Parathyroid adenoma (tissue), 2 donors: ENCODE measurements at regions not wholly inside any gene's neighbourhood (a gene's known extent, or its start where the extent isn't known, plus 50 kb on each side); places are given as distances from the start of the nearest gene placed in this dataset.
A peak's percentile ranks its signal among the peaks of the same experiment; 100 is the strongest.

ENCODE experiments used
- H2AFZ ChIP-seq: fragments of 300-600 bp; sonication (generic); one replicate; pipeline ENCODE4 v1.7.0; 2017; ENCODE audit warnings: antibody characterized with exemption, mild to moderate bottlenecking
- H3K27ac ChIP-seq: fragments of 300-600 bp; sonication (generic); one replicate; pipeline ENCODE4 v1.7.0; 2017
- H3K27me3 ChIP-seq: fragments of 300-600 bp; sonication (generic); one replicate; pipeline ENCODE4 v1.7.0; 2017; ENCODE audit warnings: low read length; ENCODE audit not compliant: control insufficient read depth, insufficient read depth
- H3K36me3 ChIP-seq: fragments of 300-600 bp; sonication (generic); one replicate; pipeline ENCODE4 v1.7.0; 2017; ENCODE audit warnings: low read length; ENCODE audit not compliant: control insufficient read depth, insufficient read depth
- H3K4me1 ChIP-seq: fragments of 300-600 bp; sonication (generic); one replicate; pipeline ENCODE4 v1.7.0; 2017; ENCODE audit warnings: control low read depth
- H3K4me2 ChIP-seq: fragments of 300-600 bp; sonication (generic); one replicate; pipeline ENCODE4 v1.7.0; 2017; ENCODE audit warnings: low read length
- H3K4me3 ChIP-seq: fragments of 300-600 bp; sonication (generic); one replicate; pipeline ENCODE4 v1.7.0; 2017; ENCODE audit warnings: low read depth, low read length
- H3K79me2 ChIP-seq: fragments of 300-600 bp; sonication (generic); one replicate; pipeline ENCODE4 v1.7.0; 2017; ENCODE audit warnings: control low read depth
- H3K9ac ChIP-seq: fragments of 300-600 bp; sonication (generic); one replicate; pipeline ENCODE4 v1.7.0; 2017; ENCODE audit warnings: mild to moderate bottlenecking
- H3K9me3 ChIP-seq: fragments of 300-600 bp; sonication (generic); one replicate; pipeline ENCODE4 v1.7.0; 2017; ENCODE audit warnings: low read length; ENCODE audit not compliant: control insufficient read depth
- TF ChIP-seq, protein P1 (sequence below): fragments of 300-600 bp; sonication (generic); IDR thresholded peaks from one replicate; pipeline ENCODE4 v1.7.0; 2017; ENCODE audit warnings: antibody characterized with exemption, mild to moderate bottlenecking
- donor health status: primary hyperparathyroidism.

DNA sequence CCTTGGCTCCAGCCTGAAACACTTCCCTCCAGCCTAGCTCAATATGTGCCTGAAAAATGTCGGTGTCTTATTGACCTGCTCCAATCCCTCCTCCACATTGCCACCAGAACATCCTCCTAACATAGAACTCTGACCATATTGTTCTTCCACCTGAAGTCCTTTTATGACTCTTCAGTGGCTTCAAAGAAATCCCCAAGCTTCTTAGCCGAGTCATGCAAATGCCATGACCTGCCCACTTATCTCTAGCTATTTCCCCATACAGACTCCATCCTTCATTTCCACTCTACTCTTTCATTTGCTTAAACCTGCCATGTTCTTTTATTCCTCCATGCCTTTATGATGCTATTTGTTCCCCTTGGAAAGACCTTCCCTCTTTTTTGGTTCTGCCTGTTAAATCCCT lies 568.6 kb downstream of the ETNK1 start:
- H2AFZ ChIP-seq, result no peak overlapping the region
- H3K4me3 ChIP-seq, result no peak overlapping the region
- H3K9ac ChIP-seq, result no peak overlapping the region
- H3K9me3 ChIP-seq, result no peaks in the 10 kb centered on the region
- H3K4me2 ChIP-seq, result no peak overlapping the region
- TF ChIP-seq, protein P1, sequence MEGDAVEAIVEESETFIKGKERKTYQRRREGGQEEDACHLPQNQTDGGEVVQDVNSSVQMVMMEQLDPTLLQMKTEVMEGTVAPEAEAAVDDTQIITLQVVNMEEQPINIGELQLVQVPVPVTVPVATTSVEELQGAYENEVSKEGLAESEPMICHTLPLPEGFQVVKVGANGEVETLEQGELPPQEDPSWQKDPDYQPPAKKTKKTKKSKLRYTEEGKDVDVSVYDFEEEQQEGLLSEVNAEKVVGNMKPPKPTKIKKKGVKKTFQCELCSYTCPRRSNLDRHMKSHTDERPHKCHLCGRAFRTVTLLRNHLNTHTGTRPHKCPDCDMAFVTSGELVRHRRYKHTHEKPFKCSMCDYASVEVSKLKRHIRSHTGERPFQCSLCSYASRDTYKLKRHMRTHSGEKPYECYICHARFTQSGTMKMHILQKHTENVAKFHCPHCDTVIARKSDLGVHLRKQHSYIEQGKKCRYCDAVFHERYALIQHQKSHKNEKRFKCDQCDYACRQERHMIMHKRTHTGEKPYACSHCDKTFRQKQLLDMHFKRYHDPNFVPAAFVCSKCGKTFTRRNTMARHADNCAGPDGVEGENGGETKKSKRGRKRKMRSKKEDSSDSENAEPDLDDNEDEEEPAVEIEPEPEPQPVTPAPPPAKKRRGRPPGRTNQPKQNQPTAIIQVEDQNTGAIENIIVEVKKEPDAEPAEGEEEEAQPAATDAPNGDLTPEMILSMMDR, result no peak
- no peaks in the 10 kb centered on the region for H3K4me1 ChIP-seq
- H3K36me3 ChIP-seq, result no peaks in the 10 kb centered on the region
- no peaks in the 10 kb centered on the region for H3K27me3 ChIP-seq
- H3K27ac ChIP-seq, result no peak overlapping the region
- no peaks in the 10 kb centered on the region for H3K79me2 ChIP-seq

DNA sequence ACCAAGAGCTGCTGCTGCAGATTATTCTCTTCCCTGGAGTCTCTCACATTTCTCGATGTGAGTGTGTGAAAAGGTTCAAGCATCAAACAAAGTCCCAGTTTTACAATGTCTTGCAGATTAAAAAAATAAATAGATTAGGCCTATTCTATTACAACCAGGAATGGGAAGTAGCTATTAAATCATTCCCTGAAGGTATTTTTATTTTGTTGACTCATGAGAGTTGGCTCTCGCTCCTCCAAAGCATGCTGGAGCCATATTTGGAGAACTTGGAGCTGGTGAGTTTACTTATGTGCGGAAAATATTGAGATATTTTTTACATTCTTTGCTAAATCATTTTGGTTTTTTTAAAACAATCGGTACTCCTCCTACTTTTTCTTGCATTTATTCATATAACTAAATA lies 572.3 kb downstream of the ETNK1 start:
- TF ChIP-seq, protein P1, result no peak
- Histone ChIP-seq H3K27me3 (no peaks in the 10 kb centered on the region), H3K4me3 (no peak overlapping the region), H3K36me3 (no peaks in the 10 kb centered on the region), H3K9me3 (no peaks in the 10 kb centered on the region), H2AFZ (no peak overlapping the region), H3K9ac (no peak overlapping the region), H3K4me2 (no peak overlapping the region), H3K27ac (no peak overlapping the region), H3K4me1 (no peaks in the 10 kb centered on the region), H3K79me2 (no peaks in the 10 kb centered on the region)

DNA sequence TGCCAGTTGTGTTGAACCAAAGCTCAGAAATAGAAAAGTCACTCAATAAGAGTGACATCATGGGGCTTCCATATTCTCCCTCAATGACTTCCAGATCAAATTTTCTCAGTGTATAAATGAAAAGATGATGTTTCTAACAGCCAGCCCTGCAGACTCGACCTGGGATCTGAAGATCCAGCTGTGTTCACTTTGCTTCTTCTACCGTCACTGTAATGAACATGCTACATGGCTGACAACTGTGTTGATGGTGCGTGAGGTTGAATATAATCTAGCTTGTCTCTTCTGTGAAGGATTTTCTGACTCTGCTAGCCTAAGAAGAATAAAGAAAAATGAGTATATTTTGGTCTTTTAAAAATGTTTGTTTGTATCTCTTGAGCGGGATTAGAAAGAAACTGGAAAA lies 577.8 kb downstream of the ETNK1 start:
- no peaks in the 10 kb centered on the region for H3K27me3 ChIP-seq
- no peaks in the 10 kb centered on the region for H3K79me2 ChIP-seq
- no peak overlapping the region for H3K27ac ChIP-seq
- H2AFZ ChIP-seq, result no peak overlapping the region
- H3K36me3 ChIP-seq, result no peaks in the 10 kb centered on the region
- no peak overlapping the region for H3K9ac ChIP-seq
- H3K4me1 ChIP-seq, result no peaks in the 10 kb centered on the region
- H3K4me3 ChIP-seq, result no peak overlapping the region
- no peaks in the 10 kb centered on the region for H3K9me3 ChIP-seq
- TF ChIP-seq, protein P1, result no peak
- H3K4me2 ChIP-seq, result no peak overlapping the region

DNA sequence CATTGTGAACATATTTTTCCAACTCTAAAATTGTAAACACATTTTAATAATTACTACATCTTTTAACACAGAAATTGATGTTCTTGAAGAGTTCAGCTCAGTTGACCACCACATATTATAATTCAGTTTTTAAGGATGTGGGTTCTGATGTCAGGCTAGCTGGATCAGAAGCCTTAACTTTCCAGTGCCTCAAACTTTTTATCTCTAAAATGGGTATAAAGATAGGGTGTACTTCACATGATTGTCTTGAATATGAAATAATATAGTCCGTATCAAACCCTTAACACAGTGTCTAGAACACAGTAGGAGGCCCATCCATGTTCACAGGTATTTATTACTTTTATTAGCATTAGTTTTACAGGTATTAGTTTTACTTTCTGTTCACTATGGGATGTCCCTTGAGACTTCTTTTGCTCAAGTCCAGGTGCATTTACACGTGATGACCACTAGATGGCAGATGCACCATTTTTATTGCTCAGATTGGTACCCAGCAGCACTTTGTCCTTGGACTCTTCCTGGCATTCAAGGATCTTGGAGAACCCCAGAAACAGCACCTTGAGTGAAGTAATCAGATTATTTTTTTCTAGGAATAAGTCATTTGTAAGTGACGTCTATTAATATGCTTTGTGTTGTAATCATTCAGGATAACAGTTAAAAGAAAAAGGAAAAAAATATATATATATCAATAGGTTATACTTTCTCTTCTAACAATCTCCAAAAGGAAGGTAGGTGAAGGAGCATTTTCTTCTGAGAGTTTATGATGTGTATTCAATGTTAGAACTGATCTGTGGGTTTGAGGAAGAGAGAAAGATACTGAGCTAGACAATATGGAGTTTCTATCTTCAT lies 580.2 kb downstream of the ETNK1 start:
- Histone ChIP-seq H3K79me2 (no peaks in the 10 kb centered on the region), H3K4me1 (no peaks in the 10 kb centered on the region), H3K36me3 (no peaks in the 10 kb centered on the region), H3K4me3 (no peak overlapping the region), H3K9me3 (no peaks in the 10 kb centered on the region), H3K27me3 (no peaks in the 10 kb centered on the region), H3K9ac (no peak overlapping the region), H2AFZ (no peak overlapping the region), H3K27ac (no peak overlapping the region), H3K4me2 (no peak overlapping the region)
- TF ChIP-seq, protein P1, result peak; percentile 72

DNA sequence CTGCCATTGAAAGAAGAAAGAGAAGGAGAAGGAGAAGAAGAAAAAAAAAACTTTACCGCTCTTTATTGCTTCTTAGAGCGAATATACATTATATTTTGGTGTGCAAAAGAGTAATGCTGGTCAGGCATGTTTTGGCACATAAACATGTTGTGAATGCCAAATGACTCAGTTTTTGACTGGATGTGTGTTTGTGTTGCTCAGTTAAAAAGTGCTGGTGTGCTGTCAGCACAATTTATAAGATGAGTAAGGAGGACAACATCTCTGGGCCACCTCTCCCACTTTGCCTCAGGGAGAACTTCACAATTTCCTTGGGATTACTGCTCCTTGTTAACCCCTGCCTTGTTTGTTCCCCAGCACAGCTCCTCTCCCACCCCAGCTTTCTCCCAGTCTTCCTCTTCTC lies 584.8 kb downstream of the ETNK1 start:
- Histone ChIP-seq H3K27me3 (no peaks in the 10 kb centered on the region), H3K9ac (no peak overlapping the region), H3K27ac (no peak overlapping the region), H3K4me2 (no peak overlapping the region), H3K4me3 (no peak overlapping the region), H3K9me3 (no peaks in the 10 kb centered on the region), H2AFZ (no peak overlapping the region), H3K36me3 (no peaks in the 10 kb centered on the region), H3K4me1 (no peaks in the 10 kb centered on the region), H3K79me2 (no peaks in the 10 kb centered on the region)
- TF ChIP-seq, protein P1, result no peak
